H1 (cell line): ENCODE measurements at regions not wholly inside any gene's neighbourhood (a gene's known extent, or its start where the extent isn't known, plus 50 kb on each side); places are given as distances from the start of the nearest gene placed in this dataset.

Experiments
- CTCF ChIA-PET: fragments of 300-600 bp; sonication (Branson Sonifier 250); formaldehyde crosslinking; loops from one replicate; lab custom pipeline; 2021; ENCODE audit not compliant: partially characterized antibody; lab: Charles Lee
- POLR2A ChIA-PET: fragments of 300-600 bp; sonication (Branson Sonifier 250); formaldehyde crosslinking; loops from one replicate; lab custom pipeline; 2021; ENCODE audit warnings: inconsistent platforms; ENCODE audit not compliant: partially characterized antibody; lab: Charles Lee
- DNase-seq, 2 experiments: peaks; one replicate each; pipeline versions ENCODE4 v3.0.0 to v3.0.0-alpha.2; 2010 to 2022; ENCODE audit warnings: low spot score in 2 of 2, low read depth in 1 of 2, mixed read lengths in 1 of 2
- FAIRE-seq: peaks from 2 replicates; lab custom pipeline; 2011; peaks lifted over from hg19 to GRCh38; lab: Jason Lieb, UNC
- H2AFZ ChIP-seq: 2 replicates; pipeline ENCODE4 v1.8.1; 2012; ENCODE audit warnings: low read length, inconsistent platforms
- H2AK5ac ChIP-seq: 2 replicates; pipeline ENCODE4 v1.6.1; 2013; ENCODE audit warnings: low read depth, low read length
- H2BK120ac ChIP-seq: replicated peaks from 2 replicates; pipeline ENCODE3; 2013; ENCODE audit warnings: low read depth, low read length, inconsistent platforms
- H2BK12ac ChIP-seq: 2 replicates; pipeline ENCODE4 v1.6.1; 2013; ENCODE audit warnings: low read depth, low read length
- H2BK15ac ChIP-seq: 2 replicates; pipeline ENCODE4 v1.6.1; 2013; ENCODE audit warnings: low read length
- H2BK20ac ChIP-seq: 2 replicates; pipeline ENCODE4 v1.6.1; 2013; ENCODE audit warnings: low read length
- H2BK5ac ChIP-seq: 2 replicates; pipeline ENCODE4 v1.6.1; 2013; ENCODE audit warnings: low read depth, low read length
- H3K14ac ChIP-seq: 2 replicates; pipeline ENCODE4 v1.6.1; 2013; ENCODE audit warnings: inconsistent platforms; ENCODE audit not compliant: insufficient read length
- H3K18ac ChIP-seq: 2 replicates; pipeline ENCODE4 v1.6.1; 2013; ENCODE audit warnings: low read length; ENCODE audit errors: extremely low read depth
- H3K23ac ChIP-seq: 2 replicates; pipeline ENCODE4 v1.6.1; 2013; ENCODE audit warnings: inconsistent platforms; ENCODE audit not compliant: insufficient read length
- H3K23me2 ChIP-seq: 2 replicates; pipeline ENCODE4 v1.6.1; 2013; ENCODE audit warnings: low read depth, low read length
- H3K27ac ChIP-seq: 2 replicates; pipeline ENCODE4 v1.6.1; 2011; ENCODE audit warnings: low read depth, low read length, inconsistent platforms
- H3K27me3 ChIP-seq, 4 experiments: replicated peaks in 1 of 4; 1 replicate in 1 of 4; 2 replicates in 3 of 4; pipeline versions ENCODE4 v1.6.1 to v1.8.1; 2011 to 2013; ENCODE audit warnings: low read length in 3 of 4, mild to moderate bottlenecking in 3 of 4, inconsistent platforms in 2 of 4, mixed read lengths in 2 of 4, moderate library complexity in 1 of 4; ENCODE audit not compliant: control insufficient read depth in 3 of 4, insufficient read depth in 3 of 4; ENCODE audit errors: extremely low read depth in 1 of 4
- H3K36me3 ChIP-seq, 4 experiments: 2 replicates each; pipeline versions ENCODE4 v1.6.1 to v1.8.1; 2011 to 2013; ENCODE audit warnings: mild to moderate bottlenecking in 4 of 4, low read length in 3 of 4, moderate library complexity in 2 of 4, control low read depth in 1 of 4, inconsistent platforms in 1 of 4; ENCODE audit not compliant: insufficient read depth in 4 of 4, control insufficient read depth in 2 of 4
- H3K4ac ChIP-seq: replicated peaks from 2 replicates; pipeline ENCODE3; 2013; ENCODE audit warnings: low read length, low read depth, mixed read lengths, inconsistent platforms; ENCODE audit not compliant: insufficient read length
- H3K4me1 ChIP-seq, 4 experiments: replicated peaks in 1 of 4; 1 replicate in 1 of 4; 2 replicates in 3 of 4; pipeline versions ENCODE4 v1.6.1 to v1.8.1; 2011 to 2013; ENCODE audit warnings: low read length in 3 of 4, inconsistent platforms in 2 of 4, mixed read lengths in 1 of 4; ENCODE audit not compliant: insufficient read depth in 4 of 4, control insufficient read depth in 3 of 4
- H3K4me2 ChIP-seq, 2 experiments: 2 replicates each; pipeline versions ENCODE4 v1.6.1 to v1.8.1; 2011 to 2013; ENCODE audit warnings: low read depth in 2 of 2, low read length in 2 of 2, control low read depth in 1 of 2, inconsistent platforms in 1 of 2, mild to moderate bottlenecking in 1 of 2; ENCODE audit not compliant: insufficient read depth in 1 of 2
- H3K4me3 ChIP-seq, 4 experiments: fragments of 200-600, 300-600 bp in 1 of 4; sonication (generic), shearing (Covaris generic), sonication (Bioruptor Twin) in 1 of 4; 2 replicates each; pipeline versions ENCODE4 v1.5.1 to v1.8.1; 2011 to 2016; ENCODE audit warnings: low read length in 4 of 4, low read depth in 3 of 4, control low read depth in 2 of 4, inconsistent platforms in 2 of 4, mild to moderate bottlenecking in 2 of 4, mixed read lengths in 1 of 4, moderate library complexity in 1 of 4; ENCODE audit not compliant: insufficient read depth in 2 of 4; ENCODE audit errors: extremely low read depth in 1 of 4
- H3K56ac ChIP-seq: replicated peaks from 2 replicates; pipeline ENCODE3; 2013; ENCODE audit warnings: low read depth, mild to moderate bottlenecking, mixed read lengths, low read length, inconsistent platforms; ENCODE audit not compliant: insufficient read length
- H3K79me1 ChIP-seq: 2 replicates; pipeline ENCODE4 v1.6.1; 2013; ENCODE audit warnings: low read depth, low read length, control low read depth
- H3K79me2 ChIP-seq, 2 experiments: 2 replicates each; pipeline versions ENCODE4 v1.6.1 to v1.8.1; 2012 to 2013; ENCODE audit warnings: low read length in 2 of 2, mild to moderate bottlenecking in 2 of 2, inconsistent platforms in 1 of 2; ENCODE audit not compliant: insufficient read depth in 2 of 2, control insufficient read depth in 1 of 2
- H3K9ac ChIP-seq, 4 experiments: replicated peaks in 1 of 4; 1 replicate in 1 of 4; 2 replicates in 3 of 4; pipeline versions ENCODE4 v1.6.1 to v1.8.1; 2011 to 2013; ENCODE audit warnings: low read depth in 3 of 4, low read length in 3 of 4, control low read depth in 2 of 4, mild to moderate bottlenecking in 2 of 4, moderate library complexity in 2 of 4, inconsistent platforms in 1 of 4; ENCODE audit errors: extremely low read depth in 1 of 4
- H3K9me3 ChIP-seq, 2 experiments: 2 replicates each; pipeline versions ENCODE4 v1.6.1 to v1.8.1; 2012 to 2013; ENCODE audit warnings: mild to moderate bottlenecking in 2 of 2, moderate library complexity in 2 of 2, control low read depth in 1 of 2, inconsistent platforms in 1 of 2, low read depth in 1 of 2, low read length in 1 of 2, mixed read lengths in 1 of 2; ENCODE audit not compliant: insufficient read depth in 2 of 2
- H4K20me1 ChIP-seq, 2 experiments: replicated peaks in 1 of 2; 2 replicates each; pipeline versions ENCODE3 to v1.8.1; 2011 to 2013; ENCODE audit warnings: inconsistent platforms in 2 of 2, low read length in 2 of 2, mild to moderate bottlenecking in 1 of 2; ENCODE audit not compliant: insufficient read depth in 2 of 2, control insufficient read depth in 1 of 2
- H4K5ac ChIP-seq: 2 replicates; pipeline ENCODE4 v1.6.1; 2013; ENCODE audit warnings: low read length, low read depth, mixed read lengths, inconsistent platforms; ENCODE audit not compliant: insufficient read length
- H4K8ac ChIP-seq: 2 replicates; pipeline ENCODE4 v1.8.0; 2013; ENCODE audit warnings: mild to moderate bottlenecking, moderate library complexity, low read length, inconsistent platforms; ENCODE audit not compliant: insufficient read depth; ENCODE audit errors: extremely low read depth
- H4K91ac ChIP-seq: replicated peaks from 2 replicates; pipeline ENCODE3; 2013; ENCODE audit warnings: low read length, mixed read lengths, inconsistent platforms; ENCODE audit not compliant: insufficient read length
- CBX8 ChIP-seq: fragments of 300-800, 300-1000 bp; sonication (generic); IDR thresholded peaks from 2 replicates; pipeline ENCODE4 v1.7.1; 2016; ENCODE audit warnings: low read depth, low read length, borderline replicate concordance
- MAFK ChIP-seq: IDR thresholded peaks from 2 replicates; pipeline ENCODE4 v1.6.1; 2012; ENCODE audit warnings: low read depth, mild to moderate bottlenecking, improper control_type of control experiment, low read length
- PHF8 ChIP-seq: fragments of 200-600 bp; sonication (generic); conservative IDR thresholded peaks from 2 replicates; pipeline ENCODE4 v1.7.1; 2012; ENCODE audit warnings: low read depth, mild to moderate bottlenecking, inconsistent platforms, low read length, moderate library complexity
- SIX5 ChIP-seq: IDR thresholded peaks from 2 replicates; pipeline ENCODE4 v1.6.1; 2011; ENCODE audit warnings: mild to moderate bottlenecking, low read depth, low read length
- whole genome bisulfite sequencing, 2 experiments: shearing (Covaris generic) in 1 of 2; methylation state at CpG; one replicate each; pipeline versions ENCODE4 v1.1.6 to v1.1.7; 2013 to 2015; ENCODE audit warnings: low lambda C conversion rate in 2 of 2, mixed read lengths in 2 of 2, inconsistent platforms in 1 of 2, low coverage in 1 of 2, missing lambda C conversion rate in 1 of 2; ENCODE audit not compliant: insufficient replicate concordance in 2 of 2, insufficient coverage in 1 of 2, insufficient read length in 1 of 2; ENCODE audit errors: extremely low coverage in 1 of 2, missing lambda C conversion rate in 1 of 2; 5-methylcytosine and 5-hydroxymethylcytosine counted together

DNA sequence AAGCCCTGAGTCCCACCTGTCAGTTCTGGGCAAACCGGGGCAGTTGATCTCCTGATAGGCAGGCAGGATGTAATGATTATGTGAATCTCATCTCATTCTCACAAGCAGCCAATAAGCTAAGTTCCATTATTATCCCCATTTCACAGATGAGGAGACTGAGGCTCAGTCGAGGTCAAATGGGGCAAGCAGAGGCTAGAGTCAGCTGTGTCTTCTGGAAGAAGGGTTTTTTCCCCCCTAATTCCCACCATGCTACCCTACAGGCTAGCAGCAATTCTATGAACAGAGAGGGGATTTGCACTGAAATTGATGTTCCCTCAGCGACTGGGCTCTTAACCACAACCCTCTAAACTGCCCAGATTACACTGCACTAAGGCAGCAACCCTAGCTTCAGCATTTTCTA, 93.8 kb upstream of the MAP1LC3B2 start:
- no peaks in the 10 kb centered on the region for H3K4me1 ChIP-seq
- H4K20me1 ChIP-seq = no peaks in the 10 kb centered on the region
- no peak overlapping the region for H4K8ac ChIP-seq
- H3K4me3 ChIP-seq = no peak overlapping the region
- no peak overlapping the region for H3K4ac ChIP-seq
- H3K36me3 ChIP-seq = no peaks in the 10 kb centered on the region
- H3K14ac ChIP-seq = no peak overlapping the region
- no peak overlapping the region for H4K5ac ChIP-seq
- H3K9me3 ChIP-seq = no peaks in the 10 kb centered on the region
- H2BK120ac ChIP-seq = no peak overlapping the region
- H3K9ac ChIP-seq = no peak overlapping the region
- H4K91ac ChIP-seq = no peak overlapping the region
- H3K79me1 ChIP-seq = no peaks in the 10 kb centered on the region
- no peaks in the 10 kb centered on the region for H3K27me3 ChIP-seq
- H2BK12ac ChIP-seq = no peak overlapping the region
- H3K79me2 ChIP-seq = no peaks in the 10 kb centered on the region
- no peak overlapping the region for H2AFZ ChIP-seq
- ChIA-PET POLR2A (interaction anchor here (1.3 to 1.5 kb wide), 2 partner anchors 15 to 41 kb away, joined by 3 to 4 read pairs; no protein-coding TSS in a partner anchor), CTCF (interaction anchor here (1.0 to 1.7 kb wide), 5 partner anchors 10 to 516 kb away, joined by 3 to 5 read pairs (median 3); no protein-coding TSS in a partner anchor)
- H3K23me2 ChIP-seq = no peaks in the 10 kb centered on the region; the same call in 1 of the 2 replicates
- H3K27ac ChIP-seq = no peak overlapping the region
- no peak overlapping the region for H2BK20ac ChIP-seq
- H3K4me2 ChIP-seq = no peak overlapping the region
- no peak overlapping the region for H3K23ac ChIP-seq
- DNase-seq = no peak
- H2AK5ac ChIP-seq = no peak overlapping the region
- no peak overlapping the region for H2BK5ac ChIP-seq
- no peak overlapping the region for H2BK15ac ChIP-seq
- TF ChIP-seq SIX5 (no peak), PHF8 (no peak), MAFK (no peak), CBX8 (no peak)
- FAIRE-seq = no peak
- H3K18ac ChIP-seq = no peak overlapping the region
- H3K56ac ChIP-seq = no peak overlapping the region
- 92% methylated on average over 3 of the region's 3 CpGs; no CpG with 5 or more reads in 1 of the 2 experiments for WGBS, 2 experiments
